HepG2 (cell line): ENCODE measurements at regions not wholly inside any gene's neighbourhood (a gene's known extent, or its start where the extent isn't known, plus 50 kb on each side); places are given as distances from the start of the nearest gene placed in this dataset.

Source experiments
- ATAC-seq: fragments of 200-7000 bp; cut with Tn5 transposase; 3 replicates; pipeline ENCODE4 v1.9.1; 2020; ENCODE audit warnings: mild to moderate bottlenecking, moderate library complexity
- BruUV-seq: library from RNA; stranded (reverse); fragments of 400-500 nt; replicated peaks from 2 replicates; lab custom pipeline; 2021; lab: Mats Ljungman, UMichigan
- CTCF ChIA-PET: fragments of 300-600 bp; formaldehyde crosslinking; extraction: SDS; loops from one replicate; lab custom pipeline; 2021; ENCODE audit warnings: low total read pairs, inconsistent platforms, low intra/inter-chr PET ratio; lab: Yijun Ruan, JAX
- POLR2A ChIA-PET: fragments of 350-600 bp; sonication (Branson Sonifier 250); formaldehyde crosslinking; loops from one replicate; lab custom pipeline; 2020; ENCODE audit warnings: antibody characterized with exemption, inconsistent platforms; lab: Yijun Ruan, JAX
- DNase-seq: peaks from one replicate; pipeline ENCODE4 v3.0.0-alpha.2; 2015; ENCODE audit warnings: low spot score
- FAIRE-seq: peaks from 3 replicates; lab custom pipeline; 2011; peaks lifted over from hg19 to GRCh38; lab: Jason Lieb, UNC
- H2AFZ ChIP-seq: one replicate; pipeline ENCODE4 v1.6.1; 2011; ENCODE audit warnings: low read length, inconsistent platforms
- H3K27ac ChIP-seq: fragments of 300-600 bp; 3 replicates; pipeline ENCODE4 v1.8.0; 2011; ENCODE audit warnings: mixed run types, mild to moderate bottlenecking, mixed read lengths, low read length, inconsistent platforms; ENCODE audit not compliant: insufficient read depth; ENCODE audit errors: extremely low read length
- H3K27me3 ChIP-seq, 2 experiments: fragments of 200-600 bp in 1 of 2; 2 replicates in 1 of 2; 3 replicates in 1 of 2; pipeline versions ENCODE4 v1.6.0 to v1.8.0; 2011; ENCODE audit warnings: low read length in 2 of 2, mild to moderate bottlenecking in 2 of 2, moderate library complexity in 2 of 2, inconsistent platforms in 1 of 2; ENCODE audit not compliant: insufficient read depth in 2 of 2, control insufficient read depth in 1 of 2
- H3K36me3 ChIP-seq, 2 experiments: fragments of 200-600 bp in 1 of 2; replicated peaks in 1 of 2; 2 replicates in 1 of 2; 3 replicates in 1 of 2; pipeline versions ENCODE4 v1.5.1 to v1.8.0; 2011; ENCODE audit warnings: low read length in 2 of 2, inconsistent platforms in 1 of 2; ENCODE audit not compliant: insufficient read depth in 2 of 2, control insufficient read depth in 1 of 2
- H3K4me1 ChIP-seq: 2 replicates; pipeline ENCODE4 v1.5.1; 2012; ENCODE audit warnings: low read length, inconsistent platforms; ENCODE audit not compliant: insufficient read depth
- H3K4me2 ChIP-seq: 2 replicates; pipeline ENCODE4 v1.6.0; 2011; ENCODE audit warnings: low read depth, low read length, inconsistent platforms
- H3K4me3 ChIP-seq, 3 experiments: fragments of 200-600 bp in 1 of 3; sonication (generic), shearing (Covaris generic) in 1 of 3; replicated peaks in 1 of 3; 2 replicates each; pipeline ENCODE4 v1.5.1; 2011 to 2016; ENCODE audit warnings: low read length in 3 of 3, inconsistent platforms in 2 of 3, low read depth in 2 of 3, mild to moderate bottlenecking in 2 of 3, control low read depth in 1 of 3, mixed read lengths in 1 of 3; ENCODE audit not compliant: insufficient read depth in 1 of 3
- H3K79me2 ChIP-seq: one replicate; pipeline ENCODE4 v1.6.1; 2011; ENCODE audit warnings: low read length, inconsistent platforms; ENCODE audit not compliant: insufficient read depth
- H3K9ac ChIP-seq: 2 replicates; pipeline ENCODE4 v1.6.0; 2011; ENCODE audit warnings: mild to moderate bottlenecking, low read depth, low read length, inconsistent platforms; ENCODE audit not compliant: insufficient read depth
- H3K9me3 ChIP-seq: 2 replicates; pipeline ENCODE4 v1.5.1; 2012; ENCODE audit warnings: mild to moderate bottlenecking, low read length
- H4K20me1 ChIP-seq: 2 replicates; pipeline ENCODE4 v1.6.0; 2011; ENCODE audit warnings: inconsistent platforms, mild to moderate bottlenecking, low read length, moderate library complexity; ENCODE audit not compliant: insufficient read depth
- BCL3 ChIP-seq: sonication (generic); formaldehyde crosslinking; IDR thresholded peaks from 2 replicates; pipeline ENCODE4 v1.5.1; 2020; ENCODE audit warnings: mild to moderate bottlenecking, missing genetic modification reagents, moderate library complexity
- ETV6 ChIP-seq: sonication (generic); formaldehyde crosslinking; conservative IDR thresholded peaks from 2 replicates; pipeline ENCODE4 v1.4.0; 2020; ENCODE audit warnings: missing genetic modification reagents
- FIP1L1 ChIP-seq: fragments of 200-400 bp; formaldehyde crosslinking; IDR thresholded peaks from 2 replicates; pipeline ENCODE4 v1.6.1; 2018; ENCODE audit warnings: low read depth, mild to moderate bottlenecking, low read length, moderate library complexity, borderline replicate concordance; ENCODE audit not compliant: insufficient read depth
- HIVEP1 ChIP-seq: sonication (generic); formaldehyde crosslinking; IDR thresholded peaks from 2 replicates; pipeline ENCODE4 v1.4.0; 2020; ENCODE audit warnings: mild to moderate bottlenecking, missing genetic modification reagents
- IRF9 ChIP-seq: sonication (generic); formaldehyde crosslinking; IDR thresholded peaks from 2 replicates; pipeline ENCODE4 v1.8.0; 2022; ENCODE audit warnings: missing genetic modification reagents, mild to moderate bottlenecking, borderline replicate concordance
- MIER2 ChIP-seq: IDR thresholded peaks from 2 replicates; pipeline ENCODE4 v1.6.1; 2016; ENCODE audit warnings: missing biosample characterization, missing genetic modification reagents
- MTF1 ChIP-seq: sonication (generic); formaldehyde crosslinking; IDR thresholded peaks from 2 replicates; pipeline ENCODE4 v1.5.0; 2020; ENCODE audit warnings: missing genetic modification reagents
- NR1H2 ChIP-seq: sonication (generic); formaldehyde crosslinking; IDR thresholded peaks from 2 replicates; pipeline ENCODE4 v1.8.1; 2022; ENCODE audit warnings: low read depth, missing genetic modification reagents, borderline replicate concordance
- SOX5 ChIP-seq: IDR thresholded peaks from 2 replicates; pipeline ENCODE4 v1.6.1; 2016; ENCODE audit warnings: borderline replicate concordance
- SPEN ChIP-seq: sonication (generic); formaldehyde crosslinking; IDR thresholded peaks from 2 replicates; pipeline ENCODE4 v1.5.1; 2020; ENCODE audit warnings: low read depth, mild to moderate bottlenecking, missing genetic modification reagents
- YEATS2 ChIP-seq: sonication (generic); formaldehyde crosslinking; IDR thresholded peaks from 2 replicates; pipeline ENCODE4 v1.4.0; 2020; ENCODE audit warnings: missing genetic modification reagents, borderline replicate concordance
- ZFP36L2 ChIP-seq: sonication (generic); formaldehyde crosslinking; IDR thresholded peaks from 2 replicates; pipeline ENCODE4 v1.4.0; 2020; ENCODE audit warnings: missing genetic modification reagents
- ZMAT5 ChIP-seq: sonication (generic); formaldehyde crosslinking; IDR thresholded peaks from 2 replicates; pipeline ENCODE4 v1.5.0; 2020; ENCODE audit warnings: mild to moderate bottlenecking, low read depth, missing genetic modification reagents, borderline replicate concordance
- ZNF496 ChIP-seq: sonication (generic); formaldehyde crosslinking; IDR thresholded peaks from 2 replicates; pipeline ENCODE4 v1.8.1; 2023; ENCODE audit warnings: mild to moderate bottlenecking, moderate library complexity, missing genetic modification reagents; ENCODE audit not compliant: insufficient replicate concordance
- ZNF691 ChIP-seq: sonication (generic); formaldehyde crosslinking; IDR thresholded peaks from 2 replicates; pipeline ENCODE4 v1.4.0; 2020; ENCODE audit warnings: missing genetic modification reagents, low read depth, mild to moderate bottlenecking, borderline replicate concordance
- WGBS: methylation state at CpG from one replicate; pipeline ENCODE4 v1.1.6; 2017; ENCODE audit warnings: low lambda C conversion rate; 5-methylcytosine and 5-hydroxymethylcytosine counted together
- in situ Hi-C: cut with HindIII; loops from 2 replicates; pipeline ENCODE4 v1.10.0; 2017; ENCODE audit warnings: low pct_unique_long_range_greater_than_20kb; ENCODE audit not compliant: extremely low pct_ligation_motif_present
- intact Hi-C: fragments of 100-400 bp; cut with micrococcal nuclease; formaldehyde crosslinking; loops from one replicate; pipeline ENCODE4 v1.10.0; 2022; ENCODE audit not compliant: unreplicated experiment

GRCh38 chr3:137820366-137820765, 56.3 kb downstream of the SOX14 start (continued):
- TF ChIP-seq BCL3 (CRISPR knock-in tag) = no peak
- TF ChIP-seq SOX5 (CRISPR knock-in tag) = no peak
- TF ChIP-seq ZNF691 (CRISPR knock-in tag) = no peak
- TF ChIP-seq, all 625 proteins: peak for 0

- no peaks in the 10 kb centered on the region for H3K79me2 ChIP-seq
- no peak overlapping the region for H2AFZ ChIP-seq
- ATAC-seq = no peak
- ChIA-PET POLR2A (no interaction called here), CTCF (no interaction called here)
- BruUV-seq = no TSS peak
- H3K9ac ChIP-seq = no peak overlapping the region
- FAIRE-seq = no peak
- no peaks in the 10 kb centered on the region for H3K36me3 ChIP-seq
- H3K4me3 ChIP-seq = no peak overlapping the region
- H4K20me1 ChIP-seq = no peaks in the 10 kb centered on the region
- no peak overlapping the region for H3K4me2 ChIP-seq
- intact Hi-C loops = no loop called here
- in situ Hi-C loops = no loop called here
- peaks cover 1 to 3% of the 10 kb centered on the region in 2 experiments; a peak in 1 of 5 replicates for H3K27me3 ChIP-seq
- WGBS = 0% methylated on average over 1 of the region's 1 CpG
- H3K4me1 ChIP-seq = no peaks in the 10 kb centered on the region
- DNase-seq = no peak
- TF ChIP-seq HIVEP1 (no peak), ZNF496 (CRISPR knock-in tag) (no peak), FIP1L1 (no peak), ZFP36L2 (no peak), NR1H2 (CRISPR knock-in tag) (no peak), IRF9 (CRISPR knock-in tag) (no peak), ETV6 (CRISPR knock-in tag) (no peak), SPEN (no peak), MTF1 (CRISPR knock-in tag) (no peak), ZMAT5 (CRISPR knock-in tag) (no peak), YEATS2 (no peak), MIER2 (no peak)
- no peak overlapping the region for H3K27ac ChIP-seq
- no peaks in the 10 kb centered on the region for H3K9me3 ChIP-seq
Observed at GRCh38 chr3:137835096-137835495, 71.0 kb downstream of the SOX14 start.
